ENCODE measurements at regions not wholly inside any gene's neighbourhood (a gene's known extent, or its start where the extent isn't known, plus 50 kb on each side); places are given as distances from the start of the nearest gene placed in this dataset.
"Not testable (repeated sequence)": the region's sequence is repeated elsewhere in the genome, so short reads cannot be mapped to it uniquely, and the experiment has no call there.

DNA sequence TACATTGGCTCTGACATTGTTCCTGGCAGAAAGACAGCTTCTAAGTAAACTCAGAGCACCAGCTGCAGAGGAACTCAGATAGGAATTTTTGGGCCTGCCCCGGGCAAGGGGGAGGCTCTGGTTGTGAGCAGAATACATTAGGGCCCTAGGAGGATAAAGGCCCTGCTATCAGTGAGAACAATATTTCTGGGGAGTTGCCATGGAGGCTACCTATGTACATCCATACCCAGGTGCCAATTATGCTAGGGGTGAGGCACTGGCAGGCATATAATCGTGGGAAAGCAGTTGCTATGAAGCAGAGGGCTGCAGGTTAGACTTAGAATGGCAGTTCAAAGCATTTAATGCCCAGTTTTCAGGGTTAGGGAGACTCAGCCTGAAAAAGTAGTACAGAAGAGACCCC lies 273.5 kb upstream of the EDA2R start:
- DNase-seq (ENCODE audit: low read depth): no peak

DNA sequence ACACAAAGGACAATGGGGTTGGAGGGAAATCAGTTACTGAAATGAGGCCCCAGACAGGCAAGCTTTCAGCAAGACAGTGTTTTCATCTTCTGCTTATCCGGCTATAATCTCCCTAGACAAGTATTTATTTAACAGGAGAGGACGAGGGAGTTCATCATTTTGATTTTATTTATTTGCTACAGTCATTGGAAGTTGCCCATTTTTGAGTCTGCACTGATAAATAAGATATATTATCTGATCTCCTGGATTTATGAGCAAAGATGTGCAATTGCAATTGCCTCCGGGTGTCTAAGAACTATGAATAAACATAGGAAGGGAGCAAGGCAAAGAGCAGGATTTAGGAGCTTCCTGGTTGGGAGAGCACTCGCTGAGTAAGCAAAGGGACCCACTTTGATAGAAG lies 263.2 kb upstream of the EDA2R start:
- DNase-seq (ENCODE audit: low read depth): no peak

DNA sequence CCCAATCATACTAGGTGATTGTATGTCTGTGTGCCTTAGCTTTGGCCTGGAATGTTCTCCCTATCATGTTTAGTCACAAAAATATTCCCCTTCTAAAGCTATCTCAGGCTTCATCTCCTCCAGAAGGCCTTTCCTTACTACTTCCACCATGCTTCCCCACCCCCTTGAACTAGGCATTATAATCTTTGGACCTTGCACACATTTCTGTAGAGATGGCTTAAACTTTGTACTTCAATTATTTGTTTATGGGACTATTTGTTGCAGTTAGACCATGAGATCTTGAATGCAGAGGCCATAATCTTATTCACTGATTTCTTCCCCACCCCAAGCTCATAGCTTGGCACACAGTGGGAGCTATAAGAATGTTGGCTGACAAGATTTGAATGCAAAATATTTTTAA lies 262.0 kb upstream of the EDA2R start:
- no peak for DNase-seq (ENCODE audit: low read depth)

DNA sequence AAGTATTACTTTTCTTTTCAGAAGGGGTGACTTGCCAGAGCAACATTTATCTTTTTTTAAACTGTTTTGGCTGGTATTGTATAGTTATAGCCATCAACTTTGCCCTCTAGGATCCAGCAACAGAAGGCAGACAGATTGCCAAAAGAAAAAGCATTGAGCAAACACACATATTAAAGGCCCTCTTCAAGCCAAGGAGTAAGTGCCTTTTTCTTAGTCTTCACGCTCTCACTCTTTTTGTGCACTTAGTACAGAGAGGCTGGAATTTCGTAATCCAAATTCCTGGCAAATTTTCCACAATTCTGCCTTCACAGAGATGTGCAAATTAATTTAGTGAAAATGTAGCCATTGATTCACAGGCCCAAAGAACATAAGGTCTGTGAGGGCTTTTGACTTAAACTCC lies 253.1 kb upstream of the EDA2R start:
- DNase-seq (ENCODE audit: low read depth): no peak

DNA sequence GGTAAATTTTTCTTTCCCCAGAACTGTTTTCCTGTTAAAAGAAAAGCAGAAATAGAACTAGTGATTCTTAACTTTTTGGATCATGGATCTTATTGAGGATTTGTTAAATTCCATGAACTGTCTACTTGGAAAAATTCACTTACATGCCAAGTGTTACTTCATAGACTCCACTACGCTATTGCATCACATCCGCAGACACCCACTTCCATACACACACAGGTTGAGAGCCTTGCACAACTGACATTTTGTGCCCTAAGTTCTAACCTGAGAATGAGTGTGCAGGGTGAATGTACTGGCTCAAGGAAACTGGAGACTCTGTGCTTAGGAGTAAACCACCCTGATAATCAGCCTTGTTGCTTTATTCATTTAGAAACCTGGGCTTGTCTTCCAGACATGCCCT lies 250.5 kb upstream of the EDA2R start:
- DNase-seq (ENCODE audit: low read depth): no peak

DNA sequence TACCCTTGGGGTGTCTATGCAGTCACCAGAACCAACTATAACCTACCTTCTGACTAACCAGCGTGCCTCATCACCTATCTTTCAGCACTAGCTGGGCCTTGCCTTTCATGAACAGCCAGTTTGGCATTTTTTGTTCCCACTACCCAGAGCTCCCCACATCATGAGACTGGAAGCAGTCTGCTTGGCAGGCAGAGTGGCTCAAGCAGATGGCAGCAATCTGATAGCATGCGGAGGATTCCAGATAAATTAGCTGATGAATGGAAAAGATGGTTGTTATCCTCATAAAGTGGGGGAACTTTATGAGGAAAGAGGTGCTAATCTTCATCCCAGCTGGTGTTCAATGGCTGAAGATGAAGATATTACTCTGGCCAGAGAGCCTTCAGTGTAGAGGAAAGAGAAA lies 243.2 kb upstream of the EDA2R start:
- DNase-seq (ENCODE audit: low read depth): no peak

DNA sequence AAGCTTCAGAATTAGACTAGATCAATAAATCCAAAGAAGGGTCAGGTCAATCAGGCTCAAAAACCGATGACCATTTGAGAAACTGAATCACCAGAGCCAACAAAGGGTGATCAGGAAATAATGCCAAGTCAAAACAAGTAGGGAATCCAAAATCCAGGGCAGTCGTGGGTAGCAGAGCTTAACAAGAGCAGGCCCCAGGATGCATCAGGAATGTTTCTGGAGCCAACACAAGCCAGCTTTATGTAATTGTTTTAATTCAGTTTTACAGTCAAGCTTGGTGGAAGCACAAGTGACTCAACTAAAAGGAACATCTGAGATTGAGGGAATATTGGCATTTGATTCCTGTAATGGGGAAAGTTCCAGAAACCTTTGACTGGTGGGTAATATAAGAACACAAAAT lies 237.9 kb upstream of the EDA2R start:
- no peak for DNase-seq (ENCODE audit: low read depth)

DNA sequence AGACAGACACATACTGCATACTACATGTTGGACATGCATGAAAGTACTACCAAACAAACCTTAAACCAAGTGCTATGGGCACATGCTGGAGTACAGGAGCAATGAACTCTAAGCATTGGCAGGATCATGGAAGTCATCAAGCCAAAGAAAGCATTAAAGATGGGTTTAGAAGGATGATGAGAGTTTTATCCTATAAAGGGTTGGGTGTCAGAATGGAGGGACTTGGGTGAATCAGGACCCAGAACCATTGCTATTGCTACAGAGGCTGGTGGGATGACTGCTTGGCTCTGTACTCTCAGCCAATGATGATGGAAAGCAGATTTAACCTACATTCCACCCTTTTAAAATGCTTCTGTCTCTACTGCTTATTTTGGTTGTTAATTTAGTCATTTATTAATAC lies 233.9 kb upstream of the EDA2R start:
- no peak for DNase-seq (ENCODE audit: low read depth)

DNA sequence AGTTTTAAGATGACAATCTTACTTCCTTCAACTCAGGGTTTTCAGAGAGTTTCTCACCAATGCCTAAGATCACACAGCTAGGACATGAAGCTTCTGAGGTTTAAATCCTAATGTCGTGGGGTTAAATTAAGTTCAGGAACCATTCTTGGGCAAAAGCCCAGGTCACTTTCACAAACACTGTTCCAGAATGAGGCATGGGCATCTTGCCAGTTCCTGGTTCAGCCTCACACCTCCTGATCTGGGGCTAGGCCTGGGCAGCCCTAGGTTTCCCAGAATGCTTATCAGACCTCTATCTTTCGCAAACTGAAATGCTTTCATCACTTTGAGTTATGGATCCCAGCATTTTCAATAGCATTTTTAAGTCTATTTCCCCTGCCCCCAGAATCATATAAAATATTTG lies 224.8 kb upstream of the EDA2R start:
- no peak for DNase-seq (ENCODE audit: low read depth)

DNA sequence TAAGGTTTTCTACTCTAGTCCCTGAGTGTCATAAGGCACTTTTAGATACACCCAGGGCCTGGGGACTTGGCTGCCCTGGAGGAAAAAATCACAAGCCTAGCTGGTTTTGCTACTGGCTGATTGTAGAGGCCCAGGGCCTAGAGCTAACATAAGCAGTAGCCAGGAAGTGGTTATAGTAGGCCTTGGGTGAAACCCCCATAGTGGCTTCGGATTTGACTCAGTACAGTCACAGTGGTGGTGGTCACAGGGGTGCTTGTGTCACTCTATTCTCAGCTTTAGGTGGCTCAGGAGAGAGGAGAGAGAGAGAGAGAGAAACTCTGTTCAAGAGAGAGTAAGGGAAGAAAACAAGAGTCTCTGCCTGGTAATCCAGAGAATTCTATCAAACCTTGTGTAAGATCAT lies 194.5 kb upstream of the EDA2R start:
- DNase-seq (ENCODE audit: low read depth): no peak

DNA sequence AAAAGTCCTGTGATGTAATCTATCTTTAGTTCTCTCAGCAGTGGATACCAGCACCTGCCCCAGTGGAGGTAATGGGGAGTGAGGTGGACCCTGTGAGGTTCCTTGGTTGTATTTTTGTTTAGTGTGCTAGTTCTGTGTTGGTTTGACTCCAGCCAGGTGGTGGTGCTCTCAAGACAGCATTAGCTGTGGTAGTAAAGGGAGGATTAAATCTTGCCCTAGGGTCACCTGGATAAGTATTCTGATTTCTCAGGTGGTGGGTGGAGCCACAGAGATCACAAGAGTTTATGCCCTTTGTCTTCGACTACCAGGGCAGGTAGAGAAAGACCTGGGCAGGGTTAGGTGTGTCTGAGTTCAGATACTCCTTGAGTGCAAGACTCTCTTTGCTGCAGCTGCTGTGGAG lies 176.3 kb upstream of the EDA2R start:
- DNase-seq (ENCODE audit: low read depth): no peak

DNA sequence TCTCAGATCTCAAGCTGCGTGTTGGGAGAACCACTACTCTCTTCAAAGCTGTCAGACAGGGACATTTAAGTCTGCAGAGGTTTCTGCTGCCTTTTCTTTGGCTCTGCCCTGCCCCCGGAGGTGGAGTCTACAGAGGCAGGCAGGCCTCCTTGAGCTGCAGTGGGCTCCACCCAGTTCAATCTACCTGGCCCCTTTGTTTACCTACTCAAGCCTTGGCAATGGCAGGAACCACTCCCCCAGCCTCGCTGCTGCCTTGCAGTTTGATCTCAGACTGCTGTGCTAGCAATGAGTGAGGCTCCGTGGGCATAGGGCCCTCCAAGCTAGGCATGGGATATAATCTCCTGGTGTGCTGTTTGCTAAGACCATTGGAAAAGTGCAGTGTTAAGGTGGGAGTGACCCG lies 155.6 kb upstream of the EDA2R start:
- DNase-seq (ENCODE audit: low read depth): not testable (repeated sequence)

DNA sequence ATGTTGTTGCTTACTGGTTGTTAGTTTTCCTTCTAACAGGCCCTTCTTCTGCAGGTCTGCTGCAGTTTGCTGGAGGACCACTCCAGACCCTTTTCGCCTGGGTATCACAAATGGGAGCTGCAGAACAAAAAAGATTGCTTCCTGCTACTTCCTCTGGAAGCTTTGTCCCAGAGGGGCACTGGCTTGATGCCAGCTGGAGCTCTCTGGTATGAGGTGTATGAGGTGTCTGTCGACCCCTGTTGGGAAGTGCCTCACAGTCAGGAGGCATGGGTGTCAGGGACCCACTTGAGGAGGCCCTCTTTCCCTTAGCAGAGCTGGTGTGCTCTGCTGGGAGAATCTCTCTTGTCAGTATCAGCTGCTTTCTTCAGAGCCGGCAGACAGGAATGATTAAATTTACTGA lies 127.4 kb upstream of the EDA2R start:
- no peak for DNase-seq (ENCODE audit: low read depth)

DNA sequence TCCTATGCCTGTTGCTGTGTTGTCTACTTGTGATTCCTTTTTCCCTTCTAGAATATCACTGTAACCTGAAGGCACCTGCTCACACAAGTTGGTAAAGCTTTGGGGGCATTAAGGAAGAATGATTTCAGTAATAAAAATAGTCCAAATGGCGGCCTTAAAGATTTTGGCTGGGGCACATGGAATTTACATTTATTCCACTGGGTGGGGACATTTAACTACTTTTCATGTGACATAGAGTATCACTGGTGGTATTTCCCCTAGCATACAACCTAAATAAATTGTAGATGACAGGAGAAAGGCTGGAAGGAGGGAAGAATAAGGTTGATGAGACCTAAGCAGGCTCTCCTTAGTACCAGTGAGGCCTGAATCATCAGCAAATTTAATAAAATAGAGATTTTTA lies 121.8 kb upstream of the EDA2R start:
- DNase-seq (ENCODE audit: low read depth): peak; percentile 2

DNA sequence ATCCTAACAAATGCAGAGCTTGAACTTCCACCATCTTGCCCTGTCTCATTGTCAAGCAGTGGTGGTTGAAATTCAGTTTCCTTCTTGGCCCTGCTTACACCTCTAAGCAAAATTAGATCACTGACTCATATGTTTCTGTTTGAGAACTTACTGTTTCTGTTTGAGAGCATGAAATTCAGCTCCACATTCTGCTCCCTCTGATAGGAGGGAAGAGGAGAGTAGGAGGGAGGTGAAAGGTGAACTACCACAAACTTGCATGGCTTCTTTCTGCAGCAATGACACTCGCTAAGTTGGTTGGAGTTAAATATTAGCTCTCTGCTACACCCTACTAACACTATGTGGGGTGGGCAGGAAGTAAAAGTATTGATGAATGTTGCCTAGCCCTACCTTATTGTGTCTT lies 117.8 kb upstream of the EDA2R start:
- no peak for DNase-seq (ENCODE audit: low read depth)

DNA sequence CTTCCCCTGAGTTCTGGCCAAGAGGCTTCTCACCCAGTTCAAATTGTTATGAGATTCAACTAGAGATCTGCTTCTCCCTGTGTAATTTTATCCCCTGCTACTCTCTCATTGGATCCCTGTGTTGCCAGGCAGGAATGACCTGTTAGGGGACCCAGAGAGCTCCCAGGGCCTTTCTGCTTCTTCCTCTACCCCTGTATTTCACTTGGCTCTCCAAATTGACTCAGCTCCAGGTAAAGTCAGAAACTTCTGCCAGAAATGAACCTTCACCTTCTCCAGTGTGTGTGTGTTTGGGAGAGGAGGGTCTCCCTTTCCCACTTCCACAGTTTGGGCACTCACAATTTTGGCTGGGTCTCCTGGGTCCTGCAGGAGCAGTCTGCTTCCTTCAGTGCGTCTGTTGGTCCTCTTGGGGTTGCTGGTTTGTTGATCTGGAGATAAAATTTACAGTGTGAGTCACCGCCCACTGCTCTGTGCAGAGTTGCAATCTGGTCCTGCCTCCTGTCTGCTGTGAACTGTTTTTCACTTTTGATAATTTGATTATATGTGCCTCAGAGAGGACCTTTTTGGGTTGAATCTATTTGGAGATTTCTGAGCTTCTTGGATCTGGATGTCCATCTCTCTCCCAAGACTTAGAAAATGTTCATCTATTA lies 112.4 kb upstream of the EDA2R start:
- DNase-seq (ENCODE audit: low read depth): no peak

DNA sequence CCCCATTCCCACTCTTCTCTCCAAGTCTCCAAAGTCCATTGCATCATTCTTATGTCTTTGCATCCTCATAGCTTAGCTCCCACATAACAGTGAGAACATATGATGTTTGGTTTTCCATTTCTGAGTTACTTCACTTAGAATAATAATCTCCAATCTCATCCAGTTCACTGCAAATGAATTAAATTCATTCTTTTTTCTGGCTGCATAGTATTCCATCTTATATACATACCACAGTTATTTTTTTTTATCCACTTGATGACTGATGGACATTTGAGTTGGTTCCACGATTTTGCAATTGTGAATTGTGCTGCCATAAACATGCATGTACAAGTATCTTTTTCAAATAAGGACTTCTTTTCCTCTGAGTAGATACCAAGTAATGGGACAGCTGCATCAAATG lies 105.6 kb upstream of the EDA2R start:
- not testable (repeated sequence) for DNase-seq (ENCODE audit: low read depth)

DNA sequence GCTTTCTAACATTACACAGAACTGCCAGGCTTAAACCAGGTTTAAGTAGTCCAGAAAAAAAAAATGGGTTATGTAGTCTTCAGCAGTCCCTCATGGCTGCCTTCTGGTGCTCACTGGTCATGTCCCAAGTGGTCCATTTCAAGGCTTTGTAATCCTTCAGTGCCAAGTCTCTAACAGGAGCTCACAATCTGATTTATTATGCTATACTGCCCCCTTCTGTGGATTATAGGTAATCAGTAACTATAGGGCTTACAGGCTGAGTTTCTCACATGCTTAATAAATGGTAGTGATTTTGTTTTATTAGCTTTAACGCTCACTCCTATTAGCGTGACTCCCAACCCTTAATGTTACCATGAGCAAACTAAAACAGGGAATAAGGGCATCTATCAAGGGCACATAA lies 92.5 kb upstream of the EDA2R start:
- DNase-seq (ENCODE audit: low read depth): peak; percentile 58

DNA sequence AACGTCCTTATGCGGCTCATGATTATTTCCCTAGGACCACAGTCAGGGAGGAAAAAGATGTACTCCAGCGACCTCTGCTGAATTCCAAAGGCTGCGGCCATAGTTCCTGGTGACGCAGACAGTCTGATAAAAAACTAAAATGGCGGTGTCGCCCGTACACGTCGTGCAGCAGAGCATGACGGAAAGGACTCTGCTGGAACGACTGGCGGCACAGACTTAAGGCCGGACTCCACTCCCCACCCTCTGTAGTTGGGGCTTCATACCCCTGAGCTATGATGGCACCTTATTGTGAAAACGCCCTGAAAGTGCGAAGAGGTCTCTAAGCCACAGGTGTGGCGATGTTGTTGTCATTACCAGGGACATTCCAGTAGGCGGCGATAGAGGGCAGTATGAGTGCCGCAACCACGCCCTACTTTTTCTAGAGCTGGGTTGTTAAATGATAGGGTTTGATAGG lies 90.0 kb upstream of the EDA2R start:
- DNase-seq (ENCODE audit: low read depth): peak; percentile 65

DNA sequence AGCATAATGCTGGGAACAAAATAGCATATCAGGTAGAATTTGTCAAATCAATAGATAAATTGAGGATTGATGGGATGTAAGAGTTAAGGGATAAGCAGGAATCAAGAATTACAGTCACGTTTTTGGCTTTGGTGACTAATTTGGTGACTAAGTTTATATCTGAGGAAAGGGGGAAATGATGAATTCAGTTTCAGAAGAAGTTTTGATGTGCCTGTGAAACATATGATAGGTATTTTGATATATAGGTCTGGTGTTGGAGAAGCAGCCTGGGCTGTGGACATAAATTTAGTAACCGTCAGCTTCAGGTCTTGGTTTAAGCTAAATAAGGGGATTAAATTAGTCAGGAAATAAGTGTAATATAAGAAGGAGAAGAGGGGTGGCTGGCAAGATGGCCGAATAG lies 79.0 kb upstream of the EDA2R start:
- DNase-seq (ENCODE audit: low read depth): peak; percentile 12

DNA sequence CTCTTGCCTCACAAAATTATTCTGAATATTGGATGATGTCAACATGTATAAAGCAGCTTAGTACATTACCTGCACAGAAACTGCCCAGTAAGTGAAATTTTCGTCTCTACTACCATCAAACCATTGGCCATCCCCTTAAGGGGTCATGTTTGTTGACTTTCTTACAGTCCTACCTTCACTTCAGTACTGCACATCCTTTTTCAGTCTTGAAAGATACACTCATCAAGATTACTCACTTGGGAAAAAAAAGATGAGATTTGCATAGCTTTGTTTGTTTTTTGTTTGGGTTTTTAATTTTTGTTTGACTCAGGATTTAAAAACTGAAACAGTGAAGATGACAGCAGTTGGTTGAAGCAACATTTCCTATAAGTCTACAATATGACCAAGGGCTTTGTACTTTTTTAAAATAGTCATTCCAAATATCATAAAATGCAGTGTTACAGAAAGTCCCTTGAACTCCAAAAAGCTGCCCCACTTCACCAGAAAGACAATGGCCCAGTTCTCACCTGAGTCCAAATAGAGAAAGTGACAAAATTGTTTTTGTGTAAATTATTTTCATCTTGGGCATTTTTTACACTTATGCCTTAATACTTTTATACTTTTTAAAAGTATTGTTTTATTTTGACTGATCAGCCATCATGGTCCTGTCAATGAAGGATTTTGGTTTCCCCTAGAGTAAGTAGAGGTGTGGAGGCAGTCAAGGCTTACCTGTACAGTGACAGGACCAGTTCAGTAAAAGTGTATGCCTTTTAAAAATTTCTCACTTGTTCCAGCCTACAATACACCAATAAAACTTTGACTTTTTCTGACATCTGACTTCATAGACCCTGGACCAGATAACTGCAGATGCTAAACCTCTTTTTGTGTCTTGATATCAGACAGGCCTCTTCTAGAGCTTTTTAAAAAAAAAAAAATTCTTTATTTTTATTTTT lies 59.7 kb upstream of the EDA2R start:
- no peak for DNase-seq (ENCODE audit: low read depth)

DNA sequence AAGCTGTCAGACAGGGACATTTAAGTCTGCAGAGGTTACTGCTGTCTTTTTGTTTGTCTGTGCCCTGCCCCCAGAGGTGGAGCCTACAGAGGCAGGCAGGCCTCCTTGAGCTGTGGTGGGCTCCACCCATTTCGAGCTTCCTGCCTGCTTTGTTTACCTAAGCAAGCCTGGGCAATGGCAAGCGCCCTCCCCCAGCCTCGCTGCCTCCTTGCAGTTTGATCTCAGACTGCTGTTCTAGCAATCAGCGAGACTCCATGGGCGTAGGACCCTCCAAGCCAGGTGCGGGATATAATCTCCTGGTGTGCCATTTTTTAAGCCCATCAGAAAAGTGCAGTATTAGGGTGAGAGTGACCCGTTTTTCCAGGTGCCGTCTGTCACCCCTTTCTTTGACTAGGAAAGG lies 53.6 kb upstream of the EDA2R start:
- not testable (repeated sequence) for DNase-seq (ENCODE audit: low read depth)

Data from LHCN-M2 (cell line).